ENCODE measurements at regions not wholly inside any gene's neighbourhood (a gene's known extent, or its start where the extent isn't known, plus 50 kb on each side); places are given as distances from the start of the nearest gene placed in this dataset.

DNA sequence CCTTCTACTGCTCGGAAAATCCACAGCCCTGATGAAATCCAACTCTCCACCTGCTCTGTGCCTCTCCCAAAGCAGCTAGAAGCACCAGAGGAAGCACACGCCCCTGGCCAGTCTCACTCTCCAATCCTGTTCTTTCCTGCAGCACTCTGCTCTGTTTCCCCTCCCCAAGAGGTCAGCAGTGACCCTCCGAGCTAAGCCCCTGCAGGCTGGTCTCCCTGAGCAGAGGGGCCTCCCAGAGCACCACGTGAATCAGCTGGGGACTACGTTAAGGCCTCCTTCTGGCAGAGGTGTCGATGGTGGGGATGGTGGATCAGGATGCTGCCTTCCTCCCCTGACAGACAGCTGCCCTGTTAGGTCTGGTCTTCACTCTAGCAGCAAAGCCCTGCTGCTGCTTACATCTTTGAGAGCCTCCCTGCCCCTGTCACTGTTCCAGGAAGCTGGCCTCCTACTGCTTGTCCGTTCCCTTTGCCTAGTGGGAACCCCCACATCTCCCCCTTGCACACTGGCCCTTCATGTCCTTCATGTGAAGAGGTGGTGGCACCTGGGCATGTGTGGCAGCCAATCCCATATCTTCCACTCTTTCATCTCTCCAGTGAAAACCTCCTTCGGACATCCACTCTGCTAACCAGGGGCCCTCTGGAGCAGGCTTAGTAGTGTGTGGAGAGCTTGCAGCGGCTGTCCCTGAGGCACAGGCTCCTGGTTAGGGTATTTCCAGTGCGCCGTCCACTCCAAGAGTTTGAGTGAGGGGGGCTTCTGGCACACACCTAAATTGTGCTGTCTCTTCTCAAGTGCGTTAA, 307.5 kb upstream of the HS6ST1 start:
- peaks cover 0 to 4% (median 0%) of the 10 kb centered on the region in 3 donors for H3K27me3 ChIP-seq (ENCODE audit: insufficient read depth in 3 of 3, low read length in 2 of 3)
- ATAC-seq, result no peak
- TF ChIP-seq, protein P1, sequence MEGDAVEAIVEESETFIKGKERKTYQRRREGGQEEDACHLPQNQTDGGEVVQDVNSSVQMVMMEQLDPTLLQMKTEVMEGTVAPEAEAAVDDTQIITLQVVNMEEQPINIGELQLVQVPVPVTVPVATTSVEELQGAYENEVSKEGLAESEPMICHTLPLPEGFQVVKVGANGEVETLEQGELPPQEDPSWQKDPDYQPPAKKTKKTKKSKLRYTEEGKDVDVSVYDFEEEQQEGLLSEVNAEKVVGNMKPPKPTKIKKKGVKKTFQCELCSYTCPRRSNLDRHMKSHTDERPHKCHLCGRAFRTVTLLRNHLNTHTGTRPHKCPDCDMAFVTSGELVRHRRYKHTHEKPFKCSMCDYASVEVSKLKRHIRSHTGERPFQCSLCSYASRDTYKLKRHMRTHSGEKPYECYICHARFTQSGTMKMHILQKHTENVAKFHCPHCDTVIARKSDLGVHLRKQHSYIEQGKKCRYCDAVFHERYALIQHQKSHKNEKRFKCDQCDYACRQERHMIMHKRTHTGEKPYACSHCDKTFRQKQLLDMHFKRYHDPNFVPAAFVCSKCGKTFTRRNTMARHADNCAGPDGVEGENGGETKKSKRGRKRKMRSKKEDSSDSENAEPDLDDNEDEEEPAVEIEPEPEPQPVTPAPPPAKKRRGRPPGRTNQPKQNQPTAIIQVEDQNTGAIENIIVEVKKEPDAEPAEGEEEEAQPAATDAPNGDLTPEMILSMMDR (IDR thresholded peaks at IDR 0.05), result no peak
- H3K4me1 ChIP-seq, result no peaks in the 10 kb centered on the region
- intact Hi-C loops (cut with DNase I), result no loop called here
- no peak for DNase-seq
- no peak overlapping the region for H3K27ac ChIP-seq
- no peak overlapping the region for H3K4me3 ChIP-seq
- 79 to 85% (median 79%) methylated on average over 12 of the region's 12 CpGs for WGBS, 3 donors
- H3K9me3 ChIP-seq, result no peaks in the 10 kb centered on the region
- H3K36me3 ChIP-seq (ENCODE audit: insufficient read depth in 1 of 2, low read depth in 1 of 2), result no peaks in the 10 kb centered on the region

DNA sequence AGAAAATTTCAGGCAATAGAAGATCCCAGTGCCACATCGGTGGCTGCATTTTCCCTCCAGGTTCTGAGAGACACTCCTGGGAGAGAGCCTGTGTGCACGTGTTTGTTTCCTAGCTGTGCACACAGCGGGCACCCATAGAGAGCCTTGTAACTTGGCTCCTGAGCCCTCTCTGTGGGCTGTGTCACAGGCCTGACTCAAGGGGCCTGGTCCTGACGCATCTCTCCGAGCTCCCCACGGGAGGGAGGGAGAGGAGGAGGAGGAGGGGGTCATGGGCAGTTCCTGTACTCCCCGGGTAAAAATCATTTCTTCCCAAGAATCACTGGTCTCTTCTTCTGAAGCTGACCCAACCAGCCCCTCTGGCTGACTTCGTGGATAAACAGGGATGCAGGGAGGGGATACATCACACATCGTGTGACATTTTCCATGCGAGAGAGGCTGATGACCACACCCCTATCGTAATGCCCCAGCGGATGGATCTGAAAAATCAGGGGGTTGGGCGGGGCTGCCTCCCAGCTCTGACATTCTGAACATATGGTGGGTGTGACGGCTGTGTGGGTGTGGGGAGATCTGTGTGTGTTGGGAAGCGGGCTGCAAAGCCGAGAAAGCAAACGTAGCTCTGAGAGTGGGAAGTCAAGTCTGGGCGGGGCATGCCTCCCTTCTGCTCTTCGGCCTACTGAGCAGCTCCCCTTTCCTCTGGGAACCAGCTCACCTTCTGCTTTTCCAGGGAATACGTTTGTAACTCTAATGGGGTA, 308.3 kb upstream of the HS6ST1 start:
- TF ChIP-seq, protein P1 (IDR thresholded peaks at IDR 0.05), result no peak
- peaks cover 0 to 4% (median 0%) of the 10 kb centered on the region in 3 donors for H3K27me3 ChIP-seq (ENCODE audit: insufficient read depth in 3 of 3, low read length in 2 of 3)
- H3K36me3 ChIP-seq (ENCODE audit: insufficient read depth in 1 of 2, low read depth in 1 of 2), result no peaks in the 10 kb centered on the region
- no peak overlapping the region for H3K27ac ChIP-seq
- ATAC-seq (no peak), DNase-seq (no peak)
- intact Hi-C loops (cut with DNase I), result no loop called here
- no peaks in the 10 kb centered on the region for H3K9me3 ChIP-seq
- 64 to 69% (median 67%) methylated on average over 20 of the region's 20 CpGs for WGBS, 3 donors
- no peak overlapping the region for H3K4me3 ChIP-seq
- H3K4me1 ChIP-seq, result no peaks in the 10 kb centered on the region

DNA sequence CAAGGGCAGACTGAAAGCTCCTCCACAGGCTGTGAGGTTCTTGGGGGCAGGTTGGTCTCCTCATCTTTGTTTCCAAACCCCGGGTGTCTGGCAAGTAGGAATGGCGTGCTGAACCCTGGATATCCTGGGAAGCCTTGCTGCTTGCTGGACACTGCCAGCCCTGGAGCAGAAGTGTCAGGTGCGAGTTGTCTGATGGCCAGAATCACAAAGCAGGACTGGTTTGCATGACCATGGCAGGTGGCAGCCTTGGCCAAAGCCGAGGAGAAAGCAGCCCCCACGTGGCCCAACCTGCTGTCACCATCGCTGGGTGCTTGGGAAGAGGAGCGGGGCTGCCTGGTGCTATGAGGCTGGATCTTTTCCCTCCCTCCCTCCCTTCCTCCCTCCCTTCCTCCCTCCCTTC, 309.5 kb upstream of the HS6ST1 start:
- Histone ChIP-seq H3K4me3 (no peak overlapping the region), H3K36me3 (ENCODE audit: insufficient read depth in 1 of 2, low read depth in 1 of 2) (no peaks in the 10 kb centered on the region), H3K27me3 (ENCODE audit: insufficient read depth in 3 of 3, low read length in 2 of 3) (peaks cover 0 to 4% (median 0%) of the 10 kb centered on the region in 3 donors), H3K4me1 (no peaks in the 10 kb centered on the region), H3K9me3 (no peaks in the 10 kb centered on the region), H3K27ac (no peak overlapping the region)
- DNase-seq (no peak), ATAC-seq (no peak)
- TF ChIP-seq, protein P1 (IDR thresholded peaks at IDR 0.05), result no peak
- 61 to 74% (median 71%) methylated on average over 7 of the region's 7 CpGs for WGBS, 3 donors
- intact Hi-C loops (cut with DNase I), result no loop called here

DNA sequence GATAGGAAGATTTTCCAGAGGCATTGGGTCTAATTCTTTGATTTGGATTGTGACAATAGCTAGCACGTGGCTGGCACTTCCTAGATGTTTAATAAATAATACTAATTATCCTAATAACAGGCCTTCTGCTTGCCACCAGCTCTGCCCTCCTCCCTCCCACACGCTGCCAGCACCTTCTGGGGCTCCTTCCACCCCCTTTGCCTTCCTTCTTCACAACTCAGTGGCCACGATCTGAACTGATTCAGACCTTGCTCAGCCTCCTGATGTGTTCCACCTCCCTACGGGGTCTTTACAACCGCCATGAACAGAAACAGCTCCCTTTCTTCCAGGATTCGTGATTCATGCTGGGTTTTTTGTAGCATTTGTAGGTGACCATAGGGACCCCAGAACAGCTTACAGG, 310.3 kb upstream of the HS6ST1 start:
- Histone ChIP-seq H3K4me3 (no peak overlapping the region), H3K36me3 (ENCODE audit: insufficient read depth in 1 of 2, low read depth in 1 of 2) (no peaks in the 10 kb centered on the region), H3K9me3 (no peaks in the 10 kb centered on the region), H3K27me3 (ENCODE audit: insufficient read depth in 3 of 3, low read length in 2 of 3) (peaks cover 0 to 4% (median 0%) of the 10 kb centered on the region in 3 donors), H3K4me1 (no peaks in the 10 kb centered on the region), H3K27ac (no peak overlapping the region)
- intact Hi-C loops (cut with DNase I), result no loop called here
- TF ChIP-seq, protein P1 (IDR thresholded peaks at IDR 0.05), result no peak
- no peak for ATAC-seq
- 80 to 89% (median 83%) methylated on average over 6 of the region's 6 CpGs for WGBS, 3 donors
- DNase-seq, result no peak

All from psoas muscle (tissue), 7 donors.